ENCODE measurements at regions not wholly inside any gene's neighbourhood (a gene's known extent, or its start where the extent isn't known, plus 50 kb on each side); places are given as distances from the start of the nearest gene placed in this dataset.
A peak's percentile ranks its signal among the peaks of the same experiment; 100 is the strongest.

- DNase-seq (ENCODE audit: low read depth, low spot score) = no peak
These were observed 793.7 kb downstream of the BRINP1 start for GRCh38 chr9:118575341-118576070.

- peak; percentile 32 for DNase-seq (ENCODE audit: low read depth, low spot score)
These were observed 792.1 kb downstream of the BRINP1 start for GRCh38 chr9:118577121-118577520.

- DNase-seq (ENCODE audit: low read depth, low spot score) = no peak
These were observed 790.8 kb downstream of the BRINP1 start for GRCh38 chr9:118578467-118578866.

DNA sequence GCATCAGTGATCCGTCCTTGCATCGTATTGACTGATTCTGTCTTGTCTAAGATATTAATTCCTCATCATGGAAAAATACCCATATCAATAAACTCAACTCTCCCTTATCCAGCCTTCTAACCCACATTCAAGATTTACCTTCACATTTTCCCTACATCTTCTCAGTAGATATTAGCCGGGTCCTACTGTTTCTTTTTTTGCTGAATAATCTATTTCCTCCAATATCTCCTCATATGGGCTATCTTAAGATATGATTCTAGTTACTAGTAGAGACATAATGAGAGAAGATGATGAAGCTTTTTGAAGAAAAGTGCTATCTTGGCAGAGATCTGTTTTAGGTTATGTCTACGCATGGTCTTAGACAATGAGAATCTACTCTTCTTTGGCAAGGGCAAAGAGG, 785.8 kb downstream of the BRINP1 start:
- DNase-seq (ENCODE audit: low read depth, low spot score) = no peak

- no peak for DNase-seq (ENCODE audit: low read depth, low spot score)
These were observed 782.3 kb downstream of the BRINP1 start for GRCh38 chr9:118586978-118587377.

GRCh38 chr9:118594428-118594827, 774.8 kb downstream of the BRINP1 start:
- no peak for DNase-seq (ENCODE audit: low read depth, low spot score)

GRCh38 chr9:118595719-118596305, 773.4 kb downstream of the BRINP1 start:
- no peak for DNase-seq (ENCODE audit: low read depth, low spot score)

DNA sequence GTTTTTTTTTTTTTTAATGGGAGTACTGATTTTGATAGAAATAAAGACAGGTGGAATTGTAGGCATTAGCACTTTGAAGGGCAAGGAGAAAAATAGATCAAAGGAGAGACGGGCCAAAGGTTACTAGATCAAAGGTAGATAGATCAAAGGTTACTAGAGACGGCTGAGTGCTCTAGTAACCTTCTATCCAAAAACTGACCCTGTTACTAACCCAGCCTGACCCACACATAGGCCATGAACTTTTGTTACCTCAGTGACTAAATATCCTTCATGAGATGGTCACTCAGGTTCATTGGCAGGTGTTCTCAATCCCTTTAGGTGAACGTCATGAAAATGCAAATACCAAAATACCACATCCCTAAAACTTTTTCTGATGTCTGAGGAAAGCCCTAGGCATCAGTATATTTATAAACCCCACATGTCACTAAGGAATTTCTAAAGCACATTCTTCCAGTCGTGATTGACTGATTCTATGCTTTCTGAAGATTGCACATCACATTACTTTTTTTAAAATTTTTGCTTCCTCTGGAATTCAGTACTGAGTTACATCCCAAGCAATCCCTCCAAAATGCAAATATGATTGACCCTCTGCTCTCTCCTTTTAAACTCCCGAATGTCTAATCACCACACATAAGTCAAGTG, 772.7 kb downstream of the BRINP1 start:
- DNase-seq (ENCODE audit: low read depth, low spot score) = no peak

GRCh38 chr9:118606668-118607067, 762.6 kb downstream of the BRINP1 start:
- no peak for DNase-seq (ENCODE audit: low read depth, low spot score)

DNA sequence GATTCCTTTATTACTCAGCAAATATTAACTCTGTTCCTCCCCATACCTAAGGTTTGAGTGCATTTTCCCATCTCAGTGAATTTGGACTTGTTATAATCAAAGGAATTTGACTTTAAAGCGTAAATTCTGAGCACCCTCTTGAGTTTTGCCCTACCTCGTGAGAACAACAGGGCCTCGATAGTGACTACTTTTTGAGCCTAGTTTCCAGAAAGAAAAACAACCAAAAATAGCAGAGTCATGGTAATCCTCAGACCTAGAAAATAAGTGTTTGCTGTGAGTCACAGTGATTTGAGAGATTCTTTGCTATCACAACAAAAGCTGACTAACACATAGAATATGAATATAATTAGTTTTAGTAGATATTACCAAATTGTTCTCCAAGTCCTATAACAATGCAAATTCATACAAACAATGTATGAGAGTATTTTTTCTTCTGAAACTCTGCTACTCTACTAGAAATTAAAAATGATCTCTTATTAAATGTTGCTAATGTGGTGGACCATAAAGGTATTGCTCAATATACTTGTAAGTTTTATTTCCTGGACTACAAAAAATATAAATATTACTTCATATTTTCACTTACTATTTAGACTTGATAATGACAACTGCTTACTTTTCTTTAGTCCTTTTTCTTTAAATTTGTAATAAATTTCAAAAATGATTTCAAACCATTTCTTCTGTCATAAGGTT, 759.7 kb downstream of the BRINP1 start:
- no peak for DNase-seq (ENCODE audit: low read depth, low spot score)

- no peak for DNase-seq (ENCODE audit: low read depth, low spot score)
These were observed 757.0 kb downstream of the BRINP1 start for GRCh38 chr9:118612201-118612600.

DNA sequence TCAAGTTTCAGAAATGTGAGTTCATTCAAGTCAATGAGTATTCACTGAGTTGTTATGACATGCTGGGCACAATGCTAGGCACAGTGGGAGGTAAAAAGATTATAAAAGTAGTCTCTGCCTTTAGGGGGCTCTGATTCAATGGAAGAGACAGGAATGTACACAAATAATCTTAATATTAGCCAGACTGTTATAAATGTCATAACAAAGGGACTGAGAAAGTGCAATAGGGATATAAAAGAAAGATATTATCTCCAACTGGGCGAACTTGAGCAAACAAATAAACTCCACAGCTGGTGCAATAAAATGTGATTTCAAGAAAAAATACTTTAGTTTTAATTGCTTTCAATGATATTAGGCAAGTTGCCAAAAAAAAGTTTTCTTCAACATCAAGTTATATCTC, 755.2 kb downstream of the BRINP1 start:
- DNase-seq (ENCODE audit: low read depth, low spot score) = no peak

DNA sequence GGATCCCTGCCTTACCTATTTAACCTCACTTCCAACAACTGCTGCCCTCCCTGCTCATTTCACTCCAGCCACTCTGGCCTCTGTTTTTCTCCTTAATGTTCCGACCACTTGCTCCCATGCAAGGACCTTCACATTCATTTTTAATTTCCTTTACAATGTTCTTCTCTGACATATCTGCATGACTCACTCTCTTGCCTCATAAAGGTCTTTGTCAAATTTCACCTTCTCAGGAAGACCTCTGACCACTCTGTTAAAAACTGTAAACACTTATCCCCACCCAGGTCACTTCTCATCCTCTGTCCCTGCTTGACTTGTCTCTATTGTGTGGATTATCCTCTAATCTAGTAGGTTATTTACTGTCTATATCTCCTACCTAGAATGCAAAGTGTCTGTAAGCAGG, 751.2 kb downstream of the BRINP1 start:
- no peak for DNase-seq (ENCODE audit: low read depth, low spot score)

DNA sequence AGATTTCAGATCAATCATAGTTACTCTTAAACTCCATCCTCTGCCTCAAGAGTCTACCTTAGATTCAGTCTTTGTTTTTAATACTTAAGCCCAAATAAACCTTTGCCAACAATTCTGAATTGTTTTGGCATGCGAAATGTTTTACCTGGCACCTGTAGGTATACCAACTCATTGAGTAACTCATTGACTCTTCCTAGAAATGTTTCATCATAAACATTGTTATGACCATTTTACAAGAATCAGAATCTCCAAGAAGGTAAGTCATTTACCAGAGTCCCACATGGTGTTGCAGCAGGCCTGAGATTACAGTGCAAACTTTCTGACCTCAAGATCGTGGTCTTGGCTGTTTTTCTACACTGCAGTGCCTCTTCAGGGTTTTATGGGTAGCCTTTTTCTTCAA, 750.4 kb downstream of the BRINP1 start:
- DNase-seq (ENCODE audit: low read depth, low spot score) = no peak

DNA sequence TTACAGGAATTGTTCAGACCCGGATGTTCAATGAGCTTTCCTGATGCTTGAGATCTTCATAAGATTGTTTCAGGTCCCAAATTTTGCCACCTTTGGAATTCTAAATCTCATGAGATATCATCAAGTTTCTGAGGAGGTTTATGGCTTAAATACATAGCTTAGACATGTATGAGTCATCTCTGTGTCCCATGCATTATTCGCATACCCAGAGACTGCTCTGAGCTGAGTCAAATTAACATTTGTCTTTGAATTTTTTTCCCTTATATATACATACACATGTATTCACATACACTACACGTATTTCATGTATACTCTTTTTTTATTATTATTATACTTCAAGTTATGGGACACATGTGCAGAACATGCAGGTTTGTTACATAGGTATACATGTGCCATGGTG, 744.6 kb downstream of the BRINP1 start:
- no peak for DNase-seq (ENCODE audit: low read depth, low spot score)

GRCh38 chr9:118630079-118630478, 739.2 kb downstream of the BRINP1 start:
- DNase-seq (ENCODE audit: low read depth, low spot score) = no peak

GRCh38 chr9:118630931-118631595, 738.2 kb downstream of the BRINP1 start:
- DNase-seq (ENCODE audit: low read depth, low spot score) = no peak

DNA sequence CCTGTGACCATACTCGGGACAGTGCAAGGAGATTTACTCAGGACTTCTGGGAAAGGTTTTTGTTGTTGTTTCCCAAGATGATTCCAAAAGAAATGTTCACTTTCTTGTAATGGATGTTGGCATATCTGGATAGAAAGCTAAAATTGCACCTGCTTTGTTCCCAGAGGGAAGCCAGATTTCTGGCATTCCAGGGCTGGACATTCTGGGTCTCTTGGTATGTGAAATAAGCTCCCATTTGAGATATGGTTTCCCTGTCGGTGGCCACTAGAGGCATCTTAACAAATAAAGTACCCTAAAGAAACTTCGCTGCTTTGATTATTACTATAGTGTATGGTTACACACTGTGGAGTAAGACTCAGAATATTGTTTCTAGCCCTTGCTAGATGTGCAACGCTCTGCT, 737.3 kb downstream of the BRINP1 start:
- DNase-seq (ENCODE audit: low read depth, low spot score) = no peak

DNA sequence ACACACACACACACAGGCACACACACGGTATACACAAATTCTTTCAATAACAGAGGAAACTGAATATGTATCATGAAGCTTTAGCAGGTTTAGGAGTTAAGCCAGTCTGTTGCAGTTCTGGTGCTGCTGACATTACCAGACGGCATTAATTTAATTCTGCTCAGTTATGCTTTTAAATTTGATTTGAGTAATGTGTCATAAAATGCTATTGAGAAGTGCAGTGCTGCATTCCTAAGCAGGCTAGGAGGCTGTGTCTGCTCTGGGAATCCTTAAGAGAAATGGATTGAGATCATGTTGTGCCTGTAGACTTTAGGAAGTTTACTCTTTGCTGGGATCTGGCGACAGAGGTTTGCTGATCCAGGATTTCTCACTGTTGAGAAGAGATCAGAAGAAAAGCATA, 733.8 kb downstream of the BRINP1 start:
- DNase-seq (ENCODE audit: low read depth, low spot score) = no peak

DNA sequence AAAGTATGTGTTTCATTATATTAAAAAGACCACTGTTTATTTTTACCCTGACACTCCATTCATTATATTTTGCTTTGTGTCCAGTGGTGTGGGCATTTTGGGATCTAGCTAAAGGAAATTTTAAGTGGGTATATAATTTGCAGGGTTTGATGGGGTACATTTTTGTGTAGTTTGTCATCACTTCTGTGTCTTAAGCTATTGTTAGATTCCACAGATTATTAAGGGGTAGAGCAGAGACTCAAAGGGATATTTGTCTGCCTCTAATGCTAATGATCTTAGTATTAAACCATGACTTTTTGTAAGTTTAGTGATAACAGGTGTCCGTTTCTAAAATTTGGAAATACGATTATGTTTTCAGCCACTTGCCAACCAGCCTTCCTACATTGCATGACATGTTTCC, 731.6 kb downstream of the BRINP1 start:
- no peak for DNase-seq (ENCODE audit: low read depth, low spot score)

- no peak for DNase-seq (ENCODE audit: low read depth, low spot score)
These were observed 728.2 kb downstream of the BRINP1 start for GRCh38 chr9:118640836-118641560.

All from smooth muscle cell of the brain vasculature (primary cell).